Esophagus muscularis mucosa (tissue), 4 donors: ENCODE measurements at regions not wholly inside any gene's neighbourhood (a gene's known extent, or its start where the extent isn't known, plus 50 kb on each side); places are given as distances from the start of the nearest gene placed in this dataset.

Experiments
- DNase-seq: peaks from one replicate; pipeline ENCODE4 v3.0.0-alpha.2; 2017; ENCODE audit errors: extremely low spot score
- H3K27ac ChIP-seq, 4 donors: fragments of 200-600 bp; sonication (generic); replicated peaks in 1 of 4; 1 replicate in 3 of 4; 2 replicates in 1 of 4; pipeline ENCODE4 v1.5.1; 2016 to 2019; ENCODE audit warnings: mild to moderate bottlenecking in 1 of 4
- H3K27me3 ChIP-seq, 4 donors: fragments of 200-600 bp; sonication (generic); one replicate each; pipeline versions ENCODE4 v1.5.1 to v1.6.0; 2016 to 2019
- H3K36me3 ChIP-seq, 4 donors: fragments of 200-600 bp; sonication (generic); one replicate each; pipeline ENCODE4 v1.5.1; 2016 to 2019
- H3K4me1 ChIP-seq, 4 donors: fragments of 200-600 bp; sonication (generic); one replicate each; pipeline ENCODE4 v1.5.1; 2016 to 2019
- H3K4me3 ChIP-seq, 4 donors: fragments of 200-600 bp; sonication (generic); 1 replicate in 2 of 4; 2 replicates in 2 of 4; pipeline ENCODE4 v1.5.1; 2016 to 2019; ENCODE audit warnings: mild to moderate bottlenecking in 4 of 4, moderate library complexity in 1 of 4
- H3K9me3 ChIP-seq, 4 donors: fragments of 200-600 bp; sonication (generic); 1 replicate in 3 of 4; 2 replicates in 1 of 4; pipeline ENCODE4 v1.5.1; 2016 to 2019
- EP300 ChIP-seq: sonication (generic); formaldehyde crosslinking; IDR thresholded peaks from one replicate; pipeline ENCODE4 v1.6.1; 2017; ENCODE audit warnings: antibody characterized with exemption
- POLR2A ChIP-seq: fragments of 450-650 bp; IDR thresholded peaks from one replicate; pipeline ENCODE4 v1.6.1; 2017; ENCODE audit warnings: antibody characterized with exemption, moderate library complexity, mild to moderate bottlenecking, low read depth
- POLR2AphosphoS5 ChIP-seq, 2 donors: sonication (generic); formaldehyde crosslinking; IDR thresholded peaks; one replicate each; pipeline ENCODE4 v1.6.1; 2017; ENCODE audit warnings: antibody characterized with exemption in 2 of 2
- WGBS: methylation state at CpG from one replicate; pipeline ENCODE4 v1.1.5; 2018; 5-methylcytosine and 5-hydroxymethylcytosine counted together
- intact Hi-C: fragments of 100-400 bp; cut with DNase I; formaldehyde crosslinking; loops from one replicate; pipeline ENCODE4 v1.15.1; 2023
- TF ChIP-seq, protein P1 (sequence below), 3 experiments: fragments of 200-600 bp in 2 of 3; fragments of 450-650 bp in 1 of 3; sonication (generic) in 2 of 3; IDR thresholded peaks; one replicate each; pipeline ENCODE4 v1.5.1; 2017 to 2019; ENCODE audit warnings: antibody characterized with exemption in 3 of 3, mild to moderate bottlenecking in 2 of 3, moderate library complexity in 1 of 3

GRCh38 chr2:206218156-206218555, 56.3 kb upstream of the ZDBF2 start:
- Histone ChIP-seq H3K9me3 (peaks cover 0 to 14% (median 0%) of the 10 kb centered on the region in 4 donors), H3K27ac (peak overlapping the region in 1 of 4 donors; percentile 5), H3K36me3 (no peaks in the 10 kb centered on the region), H3K4me1 (peaks cover 0 to 6% (median 3%) of the 10 kb centered on the region in 4 donors), H3K4me3 (no peak overlapping the region), H3K27me3 (peaks cover 0 to 12% (median 0%) of the 10 kb centered on the region in 4 donors)
- intact Hi-C loops: no loop called here
- no peak for DNase-seq
- TF ChIP-seq, protein P1, sequence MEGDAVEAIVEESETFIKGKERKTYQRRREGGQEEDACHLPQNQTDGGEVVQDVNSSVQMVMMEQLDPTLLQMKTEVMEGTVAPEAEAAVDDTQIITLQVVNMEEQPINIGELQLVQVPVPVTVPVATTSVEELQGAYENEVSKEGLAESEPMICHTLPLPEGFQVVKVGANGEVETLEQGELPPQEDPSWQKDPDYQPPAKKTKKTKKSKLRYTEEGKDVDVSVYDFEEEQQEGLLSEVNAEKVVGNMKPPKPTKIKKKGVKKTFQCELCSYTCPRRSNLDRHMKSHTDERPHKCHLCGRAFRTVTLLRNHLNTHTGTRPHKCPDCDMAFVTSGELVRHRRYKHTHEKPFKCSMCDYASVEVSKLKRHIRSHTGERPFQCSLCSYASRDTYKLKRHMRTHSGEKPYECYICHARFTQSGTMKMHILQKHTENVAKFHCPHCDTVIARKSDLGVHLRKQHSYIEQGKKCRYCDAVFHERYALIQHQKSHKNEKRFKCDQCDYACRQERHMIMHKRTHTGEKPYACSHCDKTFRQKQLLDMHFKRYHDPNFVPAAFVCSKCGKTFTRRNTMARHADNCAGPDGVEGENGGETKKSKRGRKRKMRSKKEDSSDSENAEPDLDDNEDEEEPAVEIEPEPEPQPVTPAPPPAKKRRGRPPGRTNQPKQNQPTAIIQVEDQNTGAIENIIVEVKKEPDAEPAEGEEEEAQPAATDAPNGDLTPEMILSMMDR (IDR thresholded peaks at IDR 0.05): no peak
- TF ChIP-seq EP300 (no peak), POLR2A (no peak)
- WGBS: 95% methylated on average over 4 of the region's 4 CpGs

- TF ChIP-seq POLR2A (no peak), EP300 (no peak), POLR2AphosphoS5 (IDR thresholded peaks at IDR 0.05) (no peak)
- TF ChIP-seq, protein P1 (IDR thresholded peaks at IDR 0.05): no peak
- 76% methylated on average over 4 of the region's 4 CpGs for WGBS
- no peak for DNase-seq
- H3K4me3 ChIP-seq: no peak overlapping the region
- intact Hi-C loops: no loop called here
- H3K9me3 ChIP-seq: peaks cover 0 to 14% (median 0%) of the 10 kb centered on the region in 4 donors
- H3K27me3 ChIP-seq: peaks cover 0 to 12% (median 0%) of the 10 kb centered on the region in 4 donors
- H3K36me3 ChIP-seq: no peaks in the 10 kb centered on the region
- H3K4me1 ChIP-seq: no peaks in the 10 kb centered on the region
- no peak overlapping the region for H3K27ac ChIP-seq
Measured at GRCh38 chr2:206218796-206219499, 55.5 kb upstream of the ZDBF2 start.

GRCh38 chr2:206219957-206220356, 54.5 kb upstream of the ZDBF2 start:
- DNase-seq: no peak
- no peaks in the 10 kb centered on the region for H3K4me1 ChIP-seq
- WGBS: 46% methylated on average over 3 of the region's 3 CpGs
- intact Hi-C loops: no loop called here
- H3K4me3 ChIP-seq: no peak overlapping the region
- peaks cover 0 to 14% (median 0%) of the 10 kb centered on the region in 4 donors for H3K9me3 ChIP-seq
- peaks cover 0 to 9% (median 0%) of the 10 kb centered on the region in 4 donors for H3K27me3 ChIP-seq
- TF ChIP-seq POLR2A (no peak), EP300 (no peak), POLR2AphosphoS5 (IDR thresholded peaks at IDR 0.05) (no peak)
- TF ChIP-seq, protein P1 (IDR thresholded peaks at IDR 0.05): no peak
- H3K36me3 ChIP-seq: no peaks in the 10 kb centered on the region
- no peak overlapping the region for H3K27ac ChIP-seq

DNA sequence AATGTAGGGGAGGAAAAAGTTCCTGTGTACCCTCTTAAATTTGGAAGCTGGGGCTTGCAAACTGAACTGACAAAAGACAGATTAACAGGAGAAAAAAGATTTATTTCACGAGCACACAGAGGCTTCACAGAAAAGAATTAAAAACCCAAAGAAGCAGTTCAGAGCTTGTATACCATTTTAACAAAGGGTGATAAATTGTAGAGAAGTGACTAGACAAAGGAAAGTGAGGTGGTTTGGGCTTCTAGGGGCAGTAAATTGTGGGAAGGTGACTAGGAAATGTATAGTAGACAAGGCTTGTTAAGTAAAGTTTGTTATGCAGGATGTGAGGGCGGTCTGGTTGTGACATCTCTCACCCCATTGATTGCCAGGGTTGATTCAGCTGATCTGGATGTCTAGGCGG, 53.5 kb upstream of the ZDBF2 start:
- H3K9me3 ChIP-seq: peaks cover 0 to 14% (median 0%) of the 10 kb centered on the region in 4 donors
- no peak overlapping the region for H3K27ac ChIP-seq
- H3K4me3 ChIP-seq: no peak overlapping the region
- no peak for DNase-seq
- 75% methylated on average over 3 of the region's 3 CpGs for WGBS
- intact Hi-C loops: no loop called here
- H3K27me3 ChIP-seq: peaks cover 0 to 7% (median 0%) of the 10 kb centered on the region in 4 donors
- no peaks in the 10 kb centered on the region for H3K4me1 ChIP-seq
- TF ChIP-seq POLR2A (no peak), EP300 (no peak), POLR2AphosphoS5 (IDR thresholded peaks at IDR 0.05) (no peak)
- TF ChIP-seq, protein P1 (IDR thresholded peaks at IDR 0.05): no peak
- H3K36me3 ChIP-seq: no peaks in the 10 kb centered on the region
